ENCODE measurements at regions not wholly inside any gene's neighbourhood (a gene's known extent, or its start where the extent isn't known, plus 50 kb on each side); places are given as distances from the start of the nearest gene placed in this dataset.

GRCh38 chr6:4687989-4688947 is 87.9 kb upstream of the CDYL start (continued):
- TF ChIP-seq, protein P1, sequence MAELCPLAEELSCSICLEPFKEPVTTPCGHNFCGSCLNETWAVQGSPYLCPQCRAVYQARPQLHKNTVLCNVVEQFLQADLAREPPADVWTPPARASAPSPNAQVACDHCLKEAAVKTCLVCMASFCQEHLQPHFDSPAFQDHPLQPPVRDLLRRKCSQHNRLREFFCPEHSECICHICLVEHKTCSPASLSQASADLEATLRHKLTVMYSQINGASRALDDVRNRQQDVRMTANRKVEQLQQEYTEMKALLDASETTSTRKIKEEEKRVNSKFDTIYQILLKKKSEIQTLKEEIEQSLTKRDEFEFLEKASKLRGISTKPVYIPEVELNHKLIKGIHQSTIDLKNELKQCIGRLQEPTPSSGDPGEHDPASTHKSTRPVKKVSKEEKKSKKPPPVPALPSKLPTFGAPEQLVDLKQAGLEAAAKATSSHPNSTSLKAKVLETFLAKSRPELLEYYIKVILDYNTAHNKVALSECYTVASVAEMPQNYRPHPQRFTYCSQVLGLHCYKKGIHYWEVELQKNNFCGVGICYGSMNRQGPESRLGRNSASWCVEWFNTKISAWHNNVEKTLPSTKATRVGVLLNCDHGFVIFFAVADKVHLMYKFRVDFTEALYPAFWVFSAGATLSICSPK (IDR thresholded peaks at IDR 0.05; ENCODE audit: borderline replicate concordance): no peak
- peak in 1 of 2 experiments; percentile 57; a peak in 1 of 4 replicates for TF ChIP-seq MCM7 (IDR thresholded peaks at IDR 0.05)
- TF ChIP-seq RCOR1 (IDR thresholded peaks at IDR 0.05; ENCODE audit: borderline replicate concordance in 1 of 2, low read depth in 2 of 2, low read length in 2 of 2): peak in 1 of 2 experiments; percentile 76; a peak in 1 of 4 replicates
- TF ChIP-seq ADNP (tag; IDR thresholded peaks at IDR 0.05): peak; percentile 84
- TF ChIP-seq YY1 (IDR thresholded peaks at IDR 0.05; ENCODE audit: borderline replicate concordance in 1 of 3, control insufficient read depth in 1 of 3, extremely low read depth in 1 of 3, insufficient read depth in 3 of 3, insufficient read length in 1 of 3, insufficient replicate concordance in 2 of 3, low read depth in 1 of 3, low read length in 2 of 3): peak; percentile 39 to 89 (median 44)
- TF ChIP-seq NR2F6 (CRISPR knock-in tag; IDR thresholded peaks at IDR 0.05): no peak
- 0 out of 4 replicates have a peak, but pooled peaks of 1 of the 2 experiments have one; percentile 21 for TF ChIP-seq NRF1 (conservative IDR thresholded peaks at IDR 0.05 in 1 of 2, IDR thresholded peaks at IDR 0.05 in 1 of 2)
- TF ChIP-seq MIER1 (IDR thresholded peaks at IDR 0.05; ENCODE audit: low read depth): peak; percentile 56; the same call in 1 of the 2 replicates
- peak; percentile 89 for TF ChIP-seq ZNF766 (CRISPR knock-in tag; conservative IDR thresholded peaks at IDR 0.05)
- peak; percentile 69 to 92 for TF ChIP-seq ARNT (IDR thresholded peaks at IDR 0.05)
- TF ChIP-seq CHD4 (IDR thresholded peaks at IDR 0.05; ENCODE audit: insufficient read depth, insufficient replicate concordance, low read depth, low read length, poor library complexity, severe bottlenecking): no peak
- peak in 1 of 2 experiments; percentile 63; a peak in 3 of 4 replicates for TF ChIP-seq FOXK2 (conservative IDR thresholded peaks at IDR 0.05 in 1 of 2, IDR thresholded peaks at IDR 0.05 in 1 of 2; ENCODE audit: low read depth in 2 of 2)
- TF ChIP-seq CEBPB (tag; IDR thresholded peaks at IDR 0.05): peak; percentile 95
- peak; percentile 87 for TF ChIP-seq ZNF592 (IDR thresholded peaks at IDR 0.05)
- TF ChIP-seq ZNF639 (CRISPR knock-in tag; conservative IDR thresholded peaks at IDR 0.05 in 1 of 2, IDR thresholded peaks at IDR 0.05 in 1 of 2): peak in 1 of 2 experiments; percentile 86; a peak in 2 of 4 replicates
- TF ChIP-seq BHLHE40 (IDR thresholded peaks at IDR 0.05; ENCODE audit: low read length): peak; percentile 87
- peak; percentile 97 for TF ChIP-seq ZNF316 (IDR thresholded peaks at IDR 0.05)
- peak; percentile 76 to 81; a peak in 3 of 4 replicates for TF ChIP-seq TRIM24 (IDR thresholded peaks at IDR 0.05)
- TF ChIP-seq ZNF121 (CRISPR knock-in tag; conservative IDR thresholded peaks at IDR 0.05): no peak

Measured in K562 (cell line).